IMR-90 (cell line): ENCODE measurements at regions not wholly inside any gene's neighbourhood (a gene's known extent, or its start where the extent isn't known, plus 50 kb on each side); places are given as distances from the start of the nearest gene placed in this dataset.

ENCODE experiments used
- ATAC-seq: fragments of 200-7000 bp; cut with Tn5 transposase; 2 replicates; pipeline ENCODE4 v1.9.1; 2020; ENCODE audit warnings: low read depth, mild to moderate bottlenecking, moderate library complexity
- BruUV-seq: library from RNA; stranded (reverse); fragments of 400-500 nt; replicated peaks from 2 replicates; lab custom pipeline; 2021; lab: Mats Ljungman, UMichigan
- CTCF ChIA-PET: fragments of 300-600 bp; formaldehyde crosslinking; extraction: SDS; loops from one replicate; lab custom pipeline; 2021; ENCODE audit warnings: antibody characterized with exemption; lab: Yijun Ruan, JAX
- POLR2A ChIA-PET: fragments of 300-600 bp; sonication (Branson Sonifier 250); formaldehyde crosslinking; loops from one replicate; lab custom pipeline; 2022; ENCODE audit warnings: antibody characterized with exemption; ENCODE audit not compliant: unreplicated experiment; lab: Charles Lee
- DNase-seq: peaks from one replicate; pipeline ENCODE4 v3.0.0; 2013
- H2AFZ ChIP-seq: replicated peaks from 2 replicates; pipeline ENCODE3; 2013; ENCODE audit warnings: low read length, mild to moderate bottlenecking; ENCODE audit not compliant: poor library complexity
- H2AK5ac ChIP-seq: 2 replicates; pipeline ENCODE4 v1.6.1; 2013; ENCODE audit warnings: low read depth, low read length, inconsistent platforms
- H2AK9ac ChIP-seq: replicated peaks from 2 replicates; pipeline ENCODE3; 2013; ENCODE audit warnings: mild to moderate bottlenecking, low read depth, low read length, moderate library complexity; ENCODE audit not compliant: poor library complexity
- H2BK120ac ChIP-seq: 2 replicates; pipeline ENCODE4 v1.6.1; 2013; ENCODE audit warnings: low read depth, low read length, inconsistent platforms
- H2BK15ac ChIP-seq: 3 replicates; pipeline ENCODE4 v1.6.1; 2013; ENCODE audit warnings: low read depth, low read length, inconsistent platforms
- H2BK20ac ChIP-seq: 2 replicates; pipeline ENCODE4 v1.6.1; 2013; ENCODE audit warnings: low read depth, mild to moderate bottlenecking, inconsistent platforms, low read length, moderate library complexity
- H2BK5ac ChIP-seq: 2 replicates; pipeline ENCODE4 v1.6.1; 2013; ENCODE audit warnings: mild to moderate bottlenecking, low read depth, low read length, inconsistent platforms; ENCODE audit not compliant: poor library complexity, severe bottlenecking
- H3K14ac ChIP-seq: replicated peaks from 2 replicates; pipeline ENCODE4 v1.6.1; 2013; ENCODE audit warnings: low read depth, low read length, inconsistent platforms
- H3K18ac ChIP-seq: 2 replicates; pipeline ENCODE4 v1.6.1; 2013; ENCODE audit warnings: low read depth, low read length, control low read depth
- H3K23ac ChIP-seq: 2 replicates; pipeline ENCODE4 v1.6.1; 2013; ENCODE audit warnings: low read depth, low read length, inconsistent platforms
- H3K27ac ChIP-seq: 2 replicates; pipeline ENCODE4 v1.5.1; 2013; ENCODE audit warnings: mild to moderate bottlenecking, control low read depth, low read length; ENCODE audit not compliant: insufficient read depth
- H3K27me3 ChIP-seq: 2 replicates; pipeline ENCODE4 v1.6.1; 2013; ENCODE audit warnings: low read length; ENCODE audit not compliant: control insufficient read depth, insufficient read depth
- H3K36me3 ChIP-seq: 2 replicates; pipeline ENCODE4 v1.6.1; 2013; ENCODE audit warnings: low read length, mixed read lengths; ENCODE audit not compliant: control insufficient read depth, insufficient read depth
- H3K4ac ChIP-seq: 2 replicates; pipeline ENCODE4 v1.6.1; 2013; ENCODE audit warnings: low read depth, low read length, inconsistent platforms
- H3K4me1 ChIP-seq: 2 replicates; pipeline ENCODE4 v1.6.1; 2013; ENCODE audit warnings: low read length, mixed read lengths; ENCODE audit not compliant: control insufficient read depth, insufficient read depth
- H3K4me2 ChIP-seq: 2 replicates; pipeline ENCODE4 v1.6.1; 2013; ENCODE audit warnings: low read depth, mild to moderate bottlenecking, control low read depth, low read length, moderate library complexity
- H3K4me3 ChIP-seq: 2 replicates; pipeline ENCODE4 v1.5.1; 2013; ENCODE audit warnings: low read depth, mild to moderate bottlenecking, control low read depth, low read length, moderate library complexity; ENCODE audit not compliant: insufficient read depth
- H3K56ac ChIP-seq: 2 replicates; pipeline ENCODE4 v1.6.1; 2013; ENCODE audit warnings: low read length, inconsistent platforms; ENCODE audit not compliant: insufficient read depth; ENCODE audit errors: extremely low read depth
- H3K79me1 ChIP-seq, 2 experiments: 2 replicates each; pipeline ENCODE4 v1.6.1; 2013; ENCODE audit warnings: low read length in 2 of 2, inconsistent platforms in 1 of 2, low read depth in 1 of 2
- H3K9ac ChIP-seq: 2 replicates; pipeline ENCODE4 v1.6.1; 2013; ENCODE audit warnings: low read depth, low read length, control low read depth
- H3K9me1 ChIP-seq: 2 replicates; pipeline ENCODE4 v1.6.1; 2013; ENCODE audit warnings: low read length, inconsistent platforms; ENCODE audit not compliant: insufficient read depth
- H3K9me3 ChIP-seq: 2 replicates; pipeline ENCODE4 v1.6.1; 2013; ENCODE audit warnings: low read length; ENCODE audit not compliant: control insufficient read depth, insufficient read depth
- H4K20me1 ChIP-seq: 2 replicates; pipeline ENCODE4 v1.6.1; 2013; ENCODE audit warnings: low read length, inconsistent platforms; ENCODE audit not compliant: insufficient read depth
- H4K5ac ChIP-seq: 2 replicates; pipeline ENCODE4 v1.6.1; 2013; ENCODE audit warnings: mild to moderate bottlenecking, low read depth, low read length, control low read depth
- H4K8ac ChIP-seq, 2 experiments: 2 replicates each; pipeline ENCODE4 v1.6.1; 2013; ENCODE audit warnings: low read depth in 2 of 2, low read length in 2 of 2, control low read depth in 1 of 2, inconsistent platforms in 1 of 2
- H4K91ac ChIP-seq: 2 replicates; pipeline ENCODE4 v1.6.1; 2013; ENCODE audit warnings: low read depth, low read length, inconsistent platforms; ENCODE audit not compliant: insufficient read depth
- BHLHE40 ChIP-seq: fragments of 150-350 bp; IDR thresholded peaks from 2 replicates; pipeline ENCODE4 v1.6.1; 2016; ENCODE audit warnings: mild to moderate bottlenecking, low read depth, low read length
- CEBPB ChIP-seq: IDR thresholded peaks from 2 replicates; pipeline ENCODE4 v1.6.1; 2012; ENCODE audit warnings: low read depth, low read length, improper control_type of control experiment
- CHD1 ChIP-seq: IDR thresholded peaks from 2 replicates; pipeline ENCODE4 v1.6.1; 2012; ENCODE audit warnings: low read depth, low read length, improper control_type of control experiment
- CTCF ChIP-seq: conservative IDR thresholded peaks from 2 replicates; pipeline ENCODE4 v1.5.1; 2012; ENCODE audit warnings: mild to moderate bottlenecking, low read depth, low read length, improper control_type of control experiment
- ELK1 ChIP-seq: fragments of 150-350 bp; IDR thresholded peaks from 2 replicates; pipeline ENCODE4 v1.6.1; 2016; ENCODE audit warnings: low read depth, mild to moderate bottlenecking, low read length, moderate library complexity, borderline replicate concordance
- FOS ChIP-seq: fragments of 150-350 bp; IDR thresholded peaks from 2 replicates; pipeline ENCODE4 v1.6.1; 2016; ENCODE audit warnings: low read depth, low read length
- MAFK ChIP-seq: IDR thresholded peaks from 2 replicates; pipeline ENCODE4 v1.6.1; 2012; ENCODE audit warnings: low read depth, low read length, improper control_type of control experiment
- MAZ ChIP-seq: IDR thresholded peaks from 2 replicates; pipeline ENCODE4 v1.6.1; 2012; ENCODE audit warnings: low read depth, mild to moderate bottlenecking, low read length, improper control_type of control experiment, moderate library complexity, borderline replicate concordance
- MXI1 ChIP-seq: IDR thresholded peaks from 2 replicates; pipeline ENCODE4 v1.6.1; 2012; ENCODE audit warnings: low read depth, mild to moderate bottlenecking, low read length, moderate library complexity, borderline replicate concordance
- NFE2L2 ChIP-seq: fragments of 150-350 bp; IDR thresholded peaks from 2 replicates; pipeline ENCODE4 v1.6.1; 2016; ENCODE audit warnings: low read depth, mild to moderate bottlenecking, low read length
- POLR2A ChIP-seq: IDR thresholded peaks from 2 replicates; pipeline ENCODE4 v1.6.1; 2012; ENCODE audit warnings: mild to moderate bottlenecking, low read depth, low read length
- RAD21 ChIP-seq: IDR thresholded peaks from 2 replicates; pipeline ENCODE4 v1.6.1; 2012; ENCODE audit warnings: low read length, improper control_type of control experiment
- RCOR1 ChIP-seq: IDR thresholded peaks from 2 replicates; pipeline ENCODE4 v1.6.1; 2012; ENCODE audit warnings: mild to moderate bottlenecking, low read length, improper control_type of control experiment; ENCODE audit not compliant: insufficient replicate concordance
- RFX5 ChIP-seq: IDR thresholded peaks from 2 replicates; pipeline ENCODE4 v1.8.0; 2012; ENCODE audit warnings: low read depth, mild to moderate bottlenecking, low read length, moderate library complexity
- SMC3 ChIP-seq: fragments of 150-350 bp; IDR thresholded peaks from 2 replicates; pipeline ENCODE4 v1.6.1; 2016; ENCODE audit warnings: low read depth, mild to moderate bottlenecking, antibody characterized with exemption, low read length, moderate library complexity
- USF2 ChIP-seq: fragments of 150-350 bp; IDR thresholded peaks from 2 replicates; pipeline ENCODE4 v1.6.1; 2017; ENCODE audit warnings: mild to moderate bottlenecking, antibody characterized with exemption, low read length, low read depth
- WGBS, 2 experiments: methylation state at CpG; one replicate each; pipeline versions ENCODE4 v1.1.5 to v1.1.7; 2013; ENCODE audit warnings: missing lambda C conversion rate in 2 of 2; ENCODE audit not compliant: insufficient read length in 1 of 2; ENCODE audit errors: extremely low coverage in 2 of 2; 5-methylcytosine and 5-hydroxymethylcytosine counted together
- dilution Hi-C: fragments of 300-500 bp; cut with HindIII; formaldehyde crosslinking; loops from one replicate; pipeline ENCODE4 v1.14.3; 2018; ENCODE audit warnings: low sequenced_read_pairs; ENCODE audit not compliant: unreplicated experiment
- in situ Hi-C: fragments of 300-500 bp; cut with MboI; formaldehyde crosslinking; loops from 3 replicates; pipeline ENCODE4 v1.14.3; 2019; ENCODE audit warnings: low sequenced_read_pairs, inconsistent platforms, mixed read lengths
- intact Hi-C: fragments of 100-400 bp; cut with micrococcal nuclease; formaldehyde crosslinking; loops from 2 replicates; pipeline ENCODE4 v1.10.0; 2022

- Histone ChIP-seq H2BK15ac (no peak overlapping the region), H2BK5ac (no peak overlapping the region), H3K4me2 (no peak overlapping the region), H3K27ac (no peak overlapping the region), H3K9me1 (no peaks in the 10 kb centered on the region), H3K4me3 (no peak overlapping the region), H2BK120ac (no peak overlapping the region), H3K18ac (no peak overlapping the region), H4K91ac (no peak overlapping the region), H2AFZ (no peak overlapping the region), H4K20me1 (no peaks in the 10 kb centered on the region), H3K4me1 (no peaks in the 10 kb centered on the region), H3K56ac (no peak overlapping the region), H3K9ac (no peak overlapping the region), H3K14ac (no peak overlapping the region), H4K5ac (no peak overlapping the region), H3K23ac (no peak overlapping the region), H2AK5ac (no peak overlapping the region), H3K9me3 (no peaks in the 10 kb centered on the region), H3K79me1 (no peaks in the 10 kb centered on the region), H2AK9ac (no peak overlapping the region), H3K27me3 (no peaks in the 10 kb centered on the region), H2BK20ac (no peak overlapping the region), H3K4ac (no peak overlapping the region), H4K8ac (no peak overlapping the region), H3K36me3 (no peaks in the 10 kb centered on the region)
- TF ChIP-seq POLR2A (no peak), MAFK (no peak), NFE2L2 (no peak), ELK1 (no peak), USF2 (no peak), RAD21 (no peak), MXI1 (no peak), CHD1 (no peak), RFX5 (no peak), MAZ (no peak), BHLHE40 (no peak), SMC3 (no peak), FOS (no peak), CEBPB (no peak), CTCF (no peak), RCOR1 (no peak)
- WGBS, 2 experiments, result 100% methylated on average over 1 of the region's 3 CpGs; no CpG with 5 or more reads in 1 of the 2 experiments
- ChIA-PET POLR2A (no interaction called here), CTCF (no interaction called here)
- BruUV-seq, result no TSS peak
- ATAC-seq, result no peak
- dilution Hi-C loops (no loop called here), intact Hi-C loops (no loop called here), in situ Hi-C loops (no loop called here)
- DNase-seq, result peak; percentile 6
Measured at GRCh38 chr2:219870041-219870440, 242.6 kb downstream of the SLC4A3 start.
